GM21423 (cell line): ENCODE measurements at regions not wholly inside any gene's neighbourhood (a gene's known extent, or its start where the extent isn't known, plus 50 kb on each side); places are given as distances from the start of the nearest gene placed in this dataset.
A peak's percentile ranks its signal among the peaks of the same experiment; 100 is the strongest.
"Not testable (repeated sequence)": the region's sequence is repeated elsewhere in the genome, so short reads cannot be mapped to it uniquely, and the experiment has no call there.

ENCODE experiments used
- ATAC-seq: cut with Tn5 transposase; IDR thresholded peaks from one replicate; pipeline ENCODE4 v1.9.1; 2021; ENCODE audit warnings: mild to moderate bottlenecking, moderate library complexity; ENCODE audit not compliant: unreplicated experiment

DNA sequence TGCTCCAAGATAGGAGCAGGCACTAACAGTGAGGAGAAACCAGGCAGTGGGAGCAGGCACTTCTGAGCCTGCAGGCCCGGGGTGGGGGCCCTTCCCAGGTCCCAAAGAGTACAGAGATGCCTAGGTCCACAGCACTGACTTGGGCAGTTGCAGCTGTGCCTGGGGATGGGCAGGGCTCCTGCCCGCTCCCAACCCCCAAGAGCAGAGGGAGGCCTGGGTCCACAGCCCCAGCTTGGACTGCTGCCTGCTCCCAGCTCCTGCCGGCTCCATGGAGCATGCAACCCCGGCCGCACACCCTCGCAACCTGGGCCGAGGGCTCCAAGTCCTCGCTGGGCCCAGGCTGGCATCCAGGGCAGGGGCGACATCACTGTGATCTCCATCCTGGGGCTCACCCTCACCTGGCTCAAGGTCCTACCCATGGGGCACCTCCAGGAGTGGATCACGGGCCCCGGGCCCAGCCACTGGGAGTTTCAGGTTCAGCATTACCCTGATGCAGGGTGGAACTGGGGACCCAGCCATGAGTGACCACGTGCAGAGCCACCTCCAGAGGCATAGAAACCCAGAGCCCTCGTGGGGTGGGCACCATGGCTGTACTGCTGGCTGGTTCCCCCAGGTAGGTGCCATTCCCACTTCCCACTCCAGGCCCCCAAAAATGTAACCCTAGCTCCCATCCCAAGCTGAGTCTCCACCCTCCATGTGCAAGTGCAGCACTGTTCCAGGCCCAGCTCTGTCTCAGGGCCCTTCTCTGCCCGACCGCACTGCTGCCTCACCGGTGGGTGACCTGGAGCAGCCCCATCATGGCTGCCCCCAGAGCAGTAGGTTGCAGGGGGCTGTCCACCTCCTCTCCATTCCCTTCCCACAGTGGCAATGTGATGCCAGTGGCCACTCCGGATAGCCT, 325.6 kb downstream of the NR4A2 start:
- ATAC-seq, result no peak

DNA sequence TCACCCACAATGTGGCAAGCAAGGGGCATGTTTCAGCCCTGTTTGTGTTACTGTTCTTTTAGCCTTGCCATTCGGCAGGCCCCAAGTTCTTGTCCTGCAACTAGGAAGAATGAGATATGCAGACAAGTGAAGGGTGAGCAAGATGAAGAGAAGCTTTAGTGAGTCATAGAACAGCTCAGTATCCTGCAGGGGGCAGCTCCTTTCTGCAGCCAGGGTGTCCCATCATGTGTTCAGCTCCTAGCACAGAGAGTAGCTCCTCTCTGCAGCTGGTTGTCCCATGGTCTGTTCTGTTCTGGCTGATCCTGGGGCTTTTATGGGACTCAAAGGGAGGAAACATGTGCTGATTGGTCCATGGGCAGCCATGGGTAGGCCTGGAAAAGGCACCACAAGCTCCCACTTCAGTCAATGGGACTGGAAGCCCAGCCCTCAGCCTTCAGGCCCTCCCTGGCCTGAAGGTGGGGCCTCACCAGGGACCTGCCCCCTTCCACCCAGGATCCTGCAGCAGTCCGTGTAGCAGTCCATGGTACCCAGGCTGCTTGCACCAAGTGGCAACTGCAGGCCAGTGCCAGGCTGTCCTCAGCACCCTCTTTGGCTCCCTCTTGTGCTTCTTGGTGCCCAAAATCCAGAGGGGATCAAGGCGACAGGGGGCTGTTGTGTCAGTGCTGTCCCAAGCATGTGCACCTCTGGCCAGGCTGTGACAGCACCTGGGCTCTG, 326.4 kb downstream of the NR4A2 start:
- no peak for ATAC-seq

DNA sequence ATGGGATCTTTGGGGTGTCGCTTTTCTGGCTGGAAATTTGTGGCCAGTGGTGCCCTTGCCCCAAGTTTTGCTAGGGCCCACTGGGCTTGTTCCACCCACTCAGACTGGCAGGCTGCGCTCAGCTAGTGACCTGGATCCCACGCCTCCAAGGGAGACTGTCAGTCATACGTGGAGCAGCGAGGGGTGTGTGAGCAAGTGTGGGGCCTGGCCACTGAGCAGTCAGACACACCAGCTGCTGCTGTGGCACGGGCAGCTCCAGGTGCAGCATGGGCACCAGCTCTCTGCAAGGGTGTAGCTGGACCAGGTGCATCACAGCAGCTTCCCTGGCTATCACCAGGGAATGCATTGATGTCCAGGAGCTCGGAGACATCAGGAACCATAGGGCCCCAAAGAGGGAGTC, 327.0 kb downstream of the NR4A2 start:
- no peak for ATAC-seq

- ATAC-seq, result no peak
Observed at GRCh38 chr2:156004459-156004858, 328.1 kb downstream of the NR4A2 start.

- no peak for ATAC-seq
Observed at GRCh38 chr2:156003780-156004179, 328.7 kb downstream of the NR4A2 start.

GRCh38 chr2:156001851-156002250, 330.7 kb downstream of the NR4A2 start:
- ATAC-seq, result no peak

- ATAC-seq, result no peak
Observed at GRCh38 chr2:155997538-155997937, 335.0 kb downstream of the NR4A2 start.

- ATAC-seq, result no peak
Observed at GRCh38 chr2:155994315-155994714, 338.2 kb downstream of the NR4A2 start.

- ATAC-seq, result no peak
Observed at GRCh38 chr2:155983845-155984244, 348.7 kb downstream of the NR4A2 start.

- ATAC-seq, result no peak
Observed at GRCh38 chr2:155982135-155982534, 350.4 kb downstream of the NR4A2 start.

DNA sequence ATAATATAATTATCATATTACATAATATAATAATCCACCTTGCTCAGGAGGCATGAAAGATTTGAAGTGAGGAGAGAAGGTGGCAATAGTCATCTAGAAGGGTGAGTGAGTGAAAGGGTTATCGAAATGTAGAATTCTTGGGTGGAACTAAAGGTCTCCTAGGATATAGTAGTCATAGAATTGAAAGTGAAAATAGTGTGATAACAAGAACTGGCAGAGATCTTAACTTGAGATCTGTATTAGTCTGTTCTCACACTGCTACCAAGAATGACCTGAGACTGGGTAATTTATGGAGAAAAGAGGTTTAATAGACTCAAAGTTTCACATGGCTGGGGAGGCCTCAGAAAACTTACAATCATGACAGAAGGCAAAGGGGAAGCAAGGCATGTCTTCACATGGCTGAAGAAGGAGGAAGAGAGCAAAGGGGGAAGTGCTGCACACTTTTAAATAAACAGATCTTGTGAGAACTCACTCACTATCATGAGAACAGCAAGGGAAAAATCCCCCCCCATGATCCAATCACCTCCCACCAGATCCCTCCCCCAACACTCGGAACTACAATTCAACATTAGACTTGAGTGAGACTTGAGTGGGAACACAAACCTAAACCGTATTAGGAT, 351.5 kb downstream of the NR4A2 start:
- peak; percentile 63 for ATAC-seq

GRCh38 chr2:155975734-155976133, 356.8 kb downstream of the NR4A2 start:
- ATAC-seq, result no peak

- no peak for ATAC-seq
Observed at GRCh38 chr2:155972916-155973315, 359.6 kb downstream of the NR4A2 start.

DNA sequence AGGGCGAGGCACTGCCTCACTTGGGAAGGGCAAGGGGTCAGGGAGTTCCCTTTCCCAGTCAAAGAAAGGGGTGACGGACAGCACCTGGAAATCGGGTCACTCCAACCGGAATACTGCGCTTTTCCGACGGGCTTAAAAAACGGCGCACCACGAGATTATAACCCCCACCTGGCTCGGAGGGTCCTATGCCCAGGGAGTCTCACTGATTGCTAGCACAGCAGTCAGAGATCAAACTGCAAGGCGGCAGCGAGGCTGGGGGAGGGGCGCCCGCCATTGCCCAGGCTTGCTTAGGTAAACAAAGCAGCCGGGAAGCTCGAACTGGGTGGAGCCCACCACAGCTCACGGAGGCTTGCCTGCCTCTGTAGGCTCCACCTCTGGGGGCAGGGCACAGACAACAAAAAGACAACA, 366.5 kb downstream of the NR4A2 start:
- ATAC-seq, result not testable (repeated sequence)

DNA sequence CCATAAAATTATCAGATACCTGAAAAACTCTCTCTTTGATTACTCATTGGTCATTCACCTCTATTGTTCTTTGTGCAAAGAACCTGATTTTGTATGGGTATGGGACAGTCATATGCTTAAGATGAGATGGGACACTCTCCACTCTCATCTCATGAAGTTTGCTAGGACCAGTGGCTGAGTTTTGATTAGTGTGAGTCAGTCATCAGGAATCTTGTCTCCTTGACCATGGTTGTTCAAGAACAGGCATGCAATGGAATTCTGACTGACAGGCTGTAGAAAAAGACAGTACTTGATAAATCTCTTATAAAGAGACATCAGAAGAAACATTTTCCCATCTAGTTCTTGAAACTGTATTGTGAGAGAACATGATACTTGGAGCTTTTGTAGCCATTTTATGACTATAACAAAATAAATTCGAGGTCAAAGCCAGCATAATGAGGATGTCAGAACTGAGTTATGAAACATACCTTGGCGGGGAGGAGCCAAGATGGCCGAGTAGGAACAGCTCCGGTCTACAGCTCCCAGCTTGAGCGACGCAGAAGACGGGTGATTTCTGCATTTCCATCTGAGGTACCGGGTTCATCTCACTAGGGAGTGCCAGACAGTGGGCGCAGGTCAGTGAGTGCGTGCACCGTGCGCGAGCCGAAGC, 367.0 kb downstream of the NR4A2 start:
- ATAC-seq, result no peak

DNA sequence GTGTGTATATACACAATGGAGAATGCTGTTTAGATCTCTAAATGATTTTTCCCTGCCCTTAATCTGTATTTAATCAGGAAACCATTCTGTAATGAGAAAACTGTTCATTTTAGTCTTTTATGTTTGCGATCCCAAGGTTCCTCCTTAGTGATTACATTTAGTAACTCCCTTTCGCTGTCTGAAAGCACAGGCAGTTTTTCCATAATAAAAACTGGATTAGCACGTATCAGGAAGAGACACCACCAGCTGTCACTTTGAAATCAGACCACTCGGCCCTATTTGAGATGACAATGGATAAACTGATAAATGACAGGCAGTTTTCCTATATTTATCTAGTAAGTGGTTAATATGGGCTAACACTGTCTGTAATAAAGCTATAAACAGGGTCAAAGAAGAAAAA, 370.9 kb downstream of the NR4A2 start:
- no peak for ATAC-seq

- ATAC-seq, result no peak
Observed at GRCh38 chr2:155958834-155959233, 373.7 kb downstream of the NR4A2 start.

- ATAC-seq, result no peak
Observed at GRCh38 chr2:155947069-155947468, 385.5 kb downstream of the NR4A2 start.

- no peak for ATAC-seq
Observed at GRCh38 chr2:155944218-155944617, 388.3 kb downstream of the NR4A2 start.

- no peak for ATAC-seq
Observed at GRCh38 chr2:155930312-155930711, 402.2 kb downstream of the NR4A2 start.

DNA sequence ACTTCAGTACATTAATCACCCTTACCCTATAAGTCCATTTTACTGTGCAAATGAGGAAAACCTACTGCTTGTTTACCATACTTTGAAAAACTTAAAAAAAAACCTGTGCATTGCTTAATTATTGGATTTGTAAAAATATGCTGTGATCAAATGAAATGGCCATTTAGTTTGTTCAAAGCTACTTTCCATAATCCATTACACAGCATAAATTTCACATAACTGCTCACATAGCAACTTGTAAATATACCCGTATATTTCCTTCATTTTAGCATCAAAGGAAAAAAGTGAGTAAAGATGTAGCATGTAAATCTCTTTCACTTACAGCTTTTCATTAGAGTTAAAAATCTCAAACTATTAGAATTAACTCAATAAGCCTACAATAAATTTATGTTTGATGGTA, 415.1 kb downstream of the NR4A2 start:
- ATAC-seq, result no peak
